Stimulated activated CD4-positive, alpha-beta T cell treated with anti-CD3 and anti-CD28 coated beads, TNF-alpha, amount 100 ng/mL, for 24 hours (primary cell): ENCODE measurements at regions not wholly inside any gene's neighbourhood (a gene's known extent, or its start where the extent isn't known, plus 50 kb on each side); places are given as distances from the start of the nearest gene placed in this dataset.
"Not testable (repeated sequence)": the region's sequence is repeated elsewhere in the genome, so short reads cannot be mapped to it uniquely, and the experiment has no call there.

Experiments used
- DNase-seq, 3 experiments: peaks; one replicate each; pipeline ENCODE4 v3.0.0-alpha.2; 2020; ENCODE audit warnings: low read depth in 3 of 3

DNA sequence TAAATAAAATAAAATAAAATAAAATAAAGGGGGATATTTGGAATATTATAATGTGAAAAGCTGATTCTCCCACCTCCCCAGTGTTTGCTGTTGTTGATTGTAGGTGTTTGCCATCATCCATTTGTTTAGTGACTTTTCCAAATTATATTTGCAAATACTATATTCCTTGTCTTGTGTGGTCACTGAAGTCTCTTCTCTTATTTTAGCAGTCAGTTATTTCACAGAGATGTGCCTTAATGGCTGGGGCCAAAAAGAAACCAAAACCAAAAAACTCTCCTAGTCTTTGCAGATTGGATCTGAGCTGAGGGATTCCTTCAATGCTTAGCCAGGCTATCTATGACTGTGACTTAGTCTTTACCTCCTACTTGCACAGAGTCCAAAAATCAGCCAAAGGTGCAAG is 70.9 kb upstream of the ZNF169 start:
- DNase-seq = no peak

DNA sequence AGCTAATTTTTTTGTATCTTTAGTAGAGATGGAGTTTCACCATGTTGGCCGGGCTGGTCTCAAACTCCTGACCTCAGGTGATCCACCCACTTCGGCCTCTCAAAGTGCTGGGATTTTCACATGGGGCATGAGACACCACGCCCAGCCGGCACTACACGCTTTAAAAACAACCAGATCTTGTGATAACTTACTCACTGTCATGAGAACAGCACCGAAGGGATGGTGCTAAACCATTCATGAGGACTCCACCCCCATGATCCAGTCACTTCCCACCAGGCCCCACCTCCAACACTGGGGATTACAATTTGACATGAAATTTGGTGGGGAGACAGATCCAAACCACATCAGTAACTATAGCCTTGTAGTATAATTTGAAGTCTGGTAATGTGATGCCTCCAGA is 67.4 kb upstream of the ZNF169 start:
- not testable (repeated sequence) for DNase-seq

DNA sequence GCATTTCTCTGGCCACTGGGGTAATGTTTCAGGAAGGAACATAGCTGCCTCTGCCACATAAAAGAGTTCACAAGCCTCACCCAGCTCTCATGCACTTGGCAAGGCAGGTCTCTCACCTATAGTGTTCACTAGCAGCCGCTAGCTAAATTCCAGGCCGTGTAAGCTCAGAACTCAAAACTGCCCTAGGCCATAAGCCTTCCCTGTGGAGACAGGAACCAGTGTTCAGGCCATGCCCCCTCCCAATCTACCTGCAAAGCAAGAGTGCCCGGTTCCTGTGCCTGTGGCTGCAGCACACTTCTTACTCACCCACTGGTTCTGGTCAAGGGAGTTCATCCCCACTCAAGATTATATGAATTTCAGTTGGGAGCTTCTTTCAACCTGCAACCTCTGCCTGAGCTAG is 60.7 kb upstream of the ZNF169 start:
- no peak for DNase-seq

DNA sequence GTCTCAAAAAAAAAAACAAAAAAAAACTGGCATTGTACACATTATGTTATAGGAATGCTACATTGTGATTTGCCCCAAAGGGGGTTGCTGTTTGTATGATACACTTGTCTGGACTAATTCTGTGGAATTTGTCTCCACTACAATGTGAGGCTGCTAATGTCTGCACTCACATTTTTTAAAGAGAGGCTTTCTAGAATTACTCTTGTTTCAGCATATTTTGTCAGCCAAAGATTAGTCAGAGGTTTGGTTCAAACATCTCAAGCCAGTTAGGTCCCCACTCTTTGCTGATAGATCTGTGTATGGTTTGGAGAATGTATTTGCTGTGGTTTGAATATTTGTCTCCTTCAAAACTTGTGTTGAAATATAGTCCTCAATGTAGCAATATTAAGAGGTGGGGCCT is 59.3 kb upstream of the ZNF169 start:
- DNase-seq = no peak

DNA sequence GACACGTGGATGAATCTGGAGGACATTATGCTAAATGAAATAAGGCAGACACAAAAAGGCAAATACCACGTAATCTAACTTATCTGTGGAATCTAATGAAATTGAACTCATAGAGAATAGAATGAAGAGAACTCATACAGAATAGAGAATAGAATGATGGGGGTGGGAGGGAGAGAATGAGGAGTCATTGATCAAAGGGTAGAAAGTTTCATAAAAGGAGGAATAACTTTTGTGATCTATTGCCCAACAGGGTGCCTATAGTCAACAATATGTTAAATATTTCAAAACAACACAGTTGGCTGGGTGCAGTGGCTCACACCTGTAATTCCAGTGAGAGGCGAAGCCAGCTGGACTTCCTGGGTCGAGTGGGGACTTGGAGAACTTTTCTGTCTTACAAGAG is 54.9 kb upstream of the ZNF169 start:
- DNase-seq = no peak

DNA sequence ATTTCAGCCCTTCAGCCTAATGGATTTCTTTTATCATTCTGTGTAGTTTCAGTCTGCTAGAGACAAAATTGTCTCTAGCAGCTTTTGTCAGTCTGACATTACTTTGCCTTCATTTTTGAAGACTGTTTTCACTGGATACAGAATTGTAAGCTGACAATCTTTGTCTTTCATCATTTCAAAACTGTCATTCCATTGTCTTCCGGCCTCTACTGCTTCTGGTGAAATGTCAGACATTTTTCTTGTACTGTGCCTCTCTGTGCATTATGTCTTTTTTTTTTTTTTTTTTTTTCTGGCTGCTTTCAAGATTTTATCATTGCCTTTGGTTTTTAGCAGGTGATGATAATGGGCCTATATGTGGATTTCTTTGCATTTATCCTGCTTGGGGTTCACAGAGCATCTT is 51.3 kb upstream of the ZNF169 start:
- no peak for DNase-seq
